ENCODE measurements at regions not wholly inside any gene's neighbourhood (a gene's known extent, or its start where the extent isn't known, plus 50 kb on each side); places are given as distances from the start of the nearest gene placed in this dataset.

DNA sequence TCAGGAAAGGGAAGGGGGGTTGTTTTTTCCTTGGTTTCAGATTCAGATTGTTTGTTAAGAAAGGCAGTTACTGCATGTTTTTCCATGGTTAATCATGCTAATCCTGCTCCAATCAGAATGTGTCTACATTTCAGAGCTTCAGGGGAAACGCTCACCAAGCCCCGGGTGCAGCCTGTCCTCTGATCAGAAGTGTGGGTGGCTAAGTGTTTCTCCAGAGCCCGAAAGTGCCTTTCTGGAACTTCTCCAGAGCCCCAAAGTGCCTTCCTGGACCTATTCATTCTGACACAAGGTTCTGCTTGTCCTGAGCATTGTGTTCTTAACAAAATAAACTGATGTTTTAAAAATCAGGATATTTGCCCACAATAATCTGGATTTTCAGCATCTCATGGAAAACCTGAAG lies 359.0 kb upstream of the ZNF521 start:
- DNase-seq: no peak

DNA sequence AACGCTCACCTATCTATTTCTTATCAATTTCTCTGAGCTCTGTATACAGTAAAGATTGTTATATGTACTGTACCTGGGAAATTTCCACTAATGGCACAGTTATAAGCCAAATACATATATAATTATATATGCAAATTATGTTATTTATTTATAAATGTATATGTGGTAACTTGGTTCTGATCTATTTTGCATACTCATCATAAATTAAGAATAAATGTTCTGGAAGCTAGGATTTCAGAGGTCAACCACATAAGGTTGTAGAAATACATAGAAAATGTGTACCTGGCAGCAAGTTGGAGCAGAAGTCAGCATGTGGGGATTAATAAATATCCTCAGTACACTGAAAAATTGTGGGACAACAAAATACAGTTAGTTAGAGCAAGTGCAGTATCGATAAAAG lies 353.7 kb upstream of the ZNF521 start:
- DNase-seq: no peak

DNA sequence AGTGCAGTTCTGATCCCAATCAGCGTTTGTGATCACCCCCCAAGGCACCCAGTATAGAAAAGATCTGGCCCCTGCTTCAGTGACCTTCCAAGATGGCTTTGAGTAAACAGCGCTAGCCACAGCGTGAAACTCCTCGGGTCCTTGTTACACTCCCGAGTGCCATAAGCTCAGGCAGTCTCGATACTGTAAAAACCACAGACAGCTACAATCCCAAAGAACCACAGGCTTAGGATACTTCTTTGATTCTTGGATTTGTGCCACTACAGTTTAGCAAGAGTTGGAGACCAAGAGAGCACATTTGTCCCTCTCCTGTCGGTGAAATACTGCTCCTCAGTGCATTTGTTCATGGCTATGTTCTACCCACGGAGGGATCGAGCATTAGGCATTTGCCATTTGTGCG lies 352.5 kb upstream of the ZNF521 start:
- no peak for DNase-seq

DNA sequence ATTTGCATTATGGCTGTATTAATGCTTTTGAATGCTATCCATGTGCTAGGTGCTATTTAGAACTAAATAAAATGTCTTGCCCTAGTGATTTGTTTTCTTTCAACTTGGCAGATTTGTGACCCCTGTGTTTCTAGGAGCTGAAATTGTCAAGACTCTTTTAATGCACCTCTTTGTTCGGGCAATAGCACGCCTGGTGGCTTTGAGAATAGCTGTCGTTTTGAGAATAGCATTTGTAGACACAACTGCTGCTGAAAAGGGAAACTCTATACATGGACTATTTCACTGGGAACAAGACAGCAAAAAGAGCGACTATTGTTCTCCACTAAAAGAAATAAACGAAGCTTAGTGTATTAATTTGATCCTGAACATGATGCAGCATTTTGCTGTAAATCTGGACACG lies 352.1 kb upstream of the ZNF521 start:
- no peak for DNase-seq

DNA sequence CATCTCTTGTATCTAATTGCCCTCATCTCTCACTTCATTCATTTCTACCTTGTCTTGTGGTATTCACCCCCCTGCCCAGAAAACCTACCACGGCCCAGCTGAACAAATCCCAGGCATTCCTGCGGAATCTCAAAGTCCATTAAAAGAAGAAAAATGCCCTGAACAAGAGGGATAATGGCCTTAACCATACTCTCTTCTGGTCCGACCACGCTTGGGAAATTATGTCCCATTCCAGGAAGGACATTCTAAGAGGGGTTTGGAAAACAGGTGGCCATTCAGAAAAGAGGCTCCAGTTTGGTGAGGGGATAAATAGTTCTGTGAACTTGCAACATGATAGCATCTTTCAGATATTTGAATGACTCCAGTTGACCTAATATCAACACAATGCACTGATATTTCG lies 349.9 kb upstream of the ZNF521 start:
- DNase-seq: no peak

DNA sequence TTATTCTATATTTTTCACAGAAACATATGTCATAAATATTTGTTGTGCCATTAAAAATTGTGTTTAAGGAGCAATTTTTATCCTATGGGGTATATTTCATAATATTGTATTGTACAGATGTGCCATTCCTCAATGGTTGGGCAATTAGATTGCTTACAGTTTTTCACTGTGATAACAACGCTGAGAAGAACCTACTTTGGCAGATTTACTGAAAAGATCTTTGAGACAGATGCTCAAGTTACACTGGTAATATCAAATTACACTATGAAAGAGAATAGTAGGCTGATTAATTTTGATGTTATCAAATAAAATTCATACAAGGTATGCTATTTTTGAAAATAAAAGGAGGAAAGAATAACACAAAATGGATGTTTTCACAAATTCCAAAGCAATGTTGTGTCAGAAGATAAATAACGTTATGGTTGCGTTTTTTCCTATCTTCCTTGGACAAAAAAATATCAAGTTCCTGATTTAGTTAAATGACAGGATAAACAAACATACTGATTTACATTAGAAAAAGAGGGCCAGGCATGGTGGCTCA lies 335.1 kb upstream of the ZNF521 start:
- no peak for DNase-seq

DNA sequence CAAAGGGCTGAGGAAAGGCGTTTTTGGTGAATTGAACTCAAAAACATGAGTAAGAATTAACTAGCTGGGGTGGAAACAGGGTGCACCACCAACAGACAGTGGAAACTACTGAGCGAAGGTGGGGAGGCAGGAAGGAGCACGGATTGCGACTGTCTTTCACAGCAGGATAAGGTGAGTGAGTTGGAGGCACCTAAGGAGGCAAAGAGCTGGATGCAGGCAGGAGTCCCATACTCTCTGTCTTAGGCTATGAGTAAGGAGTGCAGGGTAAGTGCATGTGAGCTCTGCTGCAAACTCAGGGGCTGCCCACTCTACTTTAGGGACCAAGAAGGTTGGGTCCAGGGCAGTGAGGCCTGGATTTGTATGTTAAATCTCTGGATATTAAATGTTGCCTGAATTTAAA lies 333.1 kb upstream of the ZNF521 start:
- DNase-seq: no peak

DNA sequence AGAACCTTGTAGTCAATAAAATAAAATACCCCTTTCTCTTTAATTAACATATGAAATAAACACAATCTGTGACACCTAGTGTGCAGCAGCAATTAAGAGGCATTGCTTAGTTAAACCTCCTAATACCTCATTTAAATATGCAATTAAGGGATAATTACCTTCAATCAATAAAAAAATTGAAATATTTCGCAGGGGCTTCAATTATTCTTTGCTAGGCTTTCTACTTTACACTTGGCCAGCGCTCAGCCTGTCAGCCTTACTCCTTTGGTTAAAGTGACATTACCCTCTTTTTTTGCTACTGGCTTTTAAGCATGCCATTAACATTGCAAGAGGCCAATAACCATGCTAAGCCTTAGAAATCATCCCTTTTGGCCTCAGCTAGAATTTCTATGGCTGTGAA lies 327.5 kb upstream of the ZNF521 start:
- no peak for DNase-seq

DNA sequence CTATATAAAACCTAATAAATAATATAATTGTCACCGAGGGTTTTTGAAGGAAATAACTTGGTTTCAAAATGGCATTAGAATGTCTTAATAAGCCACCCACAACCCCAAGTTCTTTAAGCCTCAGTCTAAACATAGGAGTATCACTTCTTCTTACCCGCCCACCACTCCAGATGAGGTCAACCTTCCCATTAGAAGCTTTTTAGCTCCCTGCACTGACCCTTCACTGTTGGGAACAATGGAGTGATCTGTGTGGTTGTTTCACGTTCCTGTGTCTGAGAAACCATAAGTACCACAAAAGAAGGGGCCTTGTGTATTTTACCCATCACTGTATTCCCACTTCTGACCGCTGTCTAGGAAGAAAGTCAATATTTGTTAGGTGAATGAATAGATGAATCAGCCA lies 326.3 kb upstream of the ZNF521 start:
- no peak for DNase-seq

DNA sequence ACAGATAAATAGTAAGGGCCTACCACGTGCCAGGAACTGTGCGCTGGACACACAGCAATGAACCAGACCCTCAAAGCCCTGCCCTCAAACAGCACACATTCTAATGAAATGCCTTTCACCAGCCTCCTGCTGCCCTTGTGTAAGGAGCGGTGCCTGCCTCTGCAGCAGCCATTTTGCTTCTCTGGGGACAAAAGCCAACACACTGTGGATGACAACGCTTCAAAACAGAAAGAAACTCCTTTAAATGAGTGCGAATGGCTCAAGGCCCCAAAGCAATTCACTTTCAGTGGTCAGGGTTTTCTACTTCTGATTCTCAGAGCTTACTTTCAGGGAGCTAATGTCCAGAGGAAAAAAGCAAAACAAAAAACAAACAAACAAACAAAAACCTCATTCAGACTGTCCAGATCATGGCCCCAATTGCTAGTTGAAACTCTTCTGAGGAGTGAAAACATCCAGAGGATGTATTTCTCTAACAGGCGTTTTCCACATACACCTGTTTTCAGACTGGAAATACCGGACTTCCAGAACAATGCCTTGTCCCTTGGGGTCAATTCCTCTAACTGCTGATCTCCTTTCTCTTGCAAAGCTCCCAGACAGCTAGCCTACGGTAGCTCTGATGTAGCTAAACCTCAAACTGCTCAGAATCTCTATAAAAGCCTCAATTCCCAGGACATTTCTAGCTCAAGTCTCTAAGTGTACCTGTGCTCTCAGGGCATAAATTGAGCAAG lies 323.3 kb upstream of the ZNF521 start:
- DNase-seq: no peak

DNA sequence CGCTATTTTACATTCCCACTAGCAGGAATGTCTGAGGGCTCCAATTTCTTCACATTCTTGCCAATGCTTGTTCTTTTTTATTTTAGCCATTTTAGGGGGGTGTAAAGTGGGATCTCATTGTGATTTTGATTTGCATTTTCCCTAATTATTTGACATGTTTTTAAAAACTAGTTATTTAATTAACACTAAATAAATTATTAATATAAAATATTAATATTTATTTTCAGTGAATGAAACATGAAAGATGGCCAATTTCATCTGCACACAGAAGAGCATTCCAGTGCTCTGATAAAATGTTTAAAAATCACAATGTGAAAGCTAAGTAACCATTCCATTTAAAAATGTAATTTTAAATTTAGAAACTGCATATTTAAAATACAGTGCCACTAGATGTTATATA lies 322.2 kb upstream of the ZNF521 start:
- DNase-seq: no peak

DNA sequence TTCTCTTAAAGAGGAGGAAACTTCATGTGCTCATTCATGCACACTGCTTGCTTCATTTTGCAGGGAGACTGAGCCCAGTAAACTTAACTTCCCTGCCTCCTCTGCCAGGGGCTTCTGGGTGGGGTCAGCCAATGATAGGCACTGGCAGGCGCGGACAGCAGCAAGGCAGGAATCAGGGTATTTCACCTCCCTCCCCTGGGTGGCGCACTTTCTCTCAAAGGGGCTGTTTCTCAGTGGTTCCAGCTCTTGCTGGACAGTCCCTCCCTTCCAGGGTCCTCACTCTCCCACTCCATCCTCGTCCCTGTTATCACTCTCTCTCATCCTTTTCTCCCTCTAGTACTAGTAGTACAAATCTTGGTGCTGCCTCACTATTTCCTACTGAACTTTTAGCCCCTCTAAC lies 320.5 kb upstream of the ZNF521 start:
- DNase-seq: no peak

DNA sequence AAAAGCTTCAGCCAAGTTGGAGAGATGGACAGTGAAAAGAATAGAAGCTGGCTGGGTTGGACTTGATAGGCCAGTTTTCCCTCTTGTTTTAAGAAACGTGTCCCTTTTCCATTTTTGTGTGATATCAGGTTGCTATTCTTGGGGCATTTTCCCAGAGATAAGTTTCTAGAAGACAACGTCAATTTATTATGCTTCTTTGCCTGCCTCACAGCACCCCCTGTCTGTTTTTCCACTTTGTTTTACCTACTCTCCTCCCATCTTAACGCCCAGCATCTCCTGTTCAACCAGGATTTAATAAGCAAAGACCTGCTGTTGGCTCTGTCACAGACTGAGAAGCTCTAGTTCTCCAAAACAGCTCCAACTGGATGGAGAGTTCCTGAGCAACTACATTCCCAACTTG lies 317.8 kb upstream of the ZNF521 start:
- DNase-seq: no peak

DNA sequence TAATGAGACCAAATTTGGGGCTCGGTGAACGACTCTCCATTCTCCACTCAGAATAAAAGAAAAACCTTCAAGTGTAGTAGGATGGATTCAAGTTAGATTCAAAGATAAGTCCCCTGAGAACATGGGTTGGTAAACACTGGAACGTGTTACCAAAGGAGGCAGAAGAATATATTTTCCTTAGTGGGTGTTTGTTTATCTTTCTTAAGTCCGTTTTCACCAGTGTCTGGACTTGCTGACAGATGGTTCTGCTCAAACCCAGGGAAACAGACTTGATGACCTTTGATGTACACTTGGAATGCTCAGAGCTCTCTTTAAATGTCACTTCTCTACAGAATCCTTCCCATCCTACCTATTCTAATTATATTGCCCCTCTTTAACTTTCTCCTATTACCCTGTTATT lies 310.3 kb upstream of the ZNF521 start:
- no peak for DNase-seq

DNA sequence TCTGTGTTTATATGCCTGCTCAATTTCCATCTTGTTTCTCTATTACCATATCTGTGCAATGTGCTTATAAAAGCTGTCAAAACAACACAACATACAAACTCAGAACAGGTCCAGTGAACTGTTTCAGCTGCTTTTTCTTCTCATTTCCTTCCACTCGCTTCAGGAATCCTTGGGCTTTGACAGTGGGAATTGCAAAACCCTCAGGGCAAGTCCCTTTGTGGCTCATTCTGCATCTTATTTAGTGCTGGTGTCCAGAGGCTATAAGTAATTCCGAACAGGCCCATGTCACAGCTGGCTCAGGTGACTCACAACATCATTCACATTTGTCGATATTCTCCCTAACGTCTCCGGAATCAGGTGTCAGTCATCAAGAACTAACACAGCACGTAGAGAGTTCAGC lies 309.9 kb upstream of the ZNF521 start:
- DNase-seq: no peak

DNA sequence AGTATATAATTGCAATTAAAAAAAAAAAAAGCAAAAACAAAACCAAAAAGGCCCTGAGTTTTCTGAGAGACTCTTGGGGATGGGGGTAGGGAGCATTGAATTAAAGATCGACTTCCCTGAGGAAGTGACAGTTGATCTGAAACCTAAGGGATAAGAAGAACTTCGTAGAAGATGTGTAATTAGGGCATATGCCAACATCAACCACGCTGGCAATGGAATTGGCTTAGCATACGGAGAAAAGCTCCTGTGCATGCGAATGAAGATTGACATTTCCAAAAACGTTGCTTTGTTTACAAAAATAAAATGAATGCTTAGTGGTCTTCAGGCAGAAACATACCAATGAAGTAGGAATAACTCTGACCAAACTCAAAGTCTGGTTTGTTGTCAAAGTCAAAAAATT lies 307.6 kb upstream of the ZNF521 start:
- no peak for DNase-seq

DNA sequence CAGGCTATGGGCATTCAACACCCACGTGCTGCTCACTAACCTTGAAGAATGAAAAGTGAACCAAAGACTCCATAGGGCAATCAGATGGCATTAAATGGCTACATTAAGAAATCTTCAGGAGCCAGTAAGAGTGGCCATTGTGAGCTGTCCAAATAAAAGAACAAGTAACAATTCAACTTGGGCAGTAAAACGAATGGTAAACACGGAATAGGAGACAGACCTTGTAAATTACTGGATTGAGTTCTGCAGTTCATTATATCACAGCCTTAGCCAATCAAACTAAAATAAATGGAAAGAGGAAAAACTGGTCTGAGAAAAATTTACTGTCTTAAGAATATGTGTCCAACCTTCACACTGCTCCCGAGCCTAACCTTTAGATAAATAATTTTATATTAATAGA lies 306.5 kb upstream of the ZNF521 start:
- DNase-seq: no peak

DNA sequence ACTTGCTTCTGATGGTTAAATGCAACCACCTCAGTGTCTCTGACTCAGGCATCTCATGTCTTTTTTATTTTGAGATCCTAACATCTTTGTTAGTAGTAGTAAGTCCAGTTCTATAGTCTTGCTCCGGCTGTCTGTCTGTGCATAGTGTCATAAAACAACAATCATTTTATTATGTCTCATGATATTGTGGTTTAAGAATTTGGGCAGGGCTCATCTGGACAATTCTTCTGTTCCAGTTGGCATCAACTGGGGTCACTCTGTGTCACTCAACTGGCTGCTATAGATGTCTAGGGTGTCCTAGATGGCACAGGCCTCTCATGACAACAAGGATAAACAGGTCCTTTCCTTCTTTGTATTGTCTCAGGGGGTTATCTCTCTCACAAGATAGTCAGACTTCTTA lies 299.6 kb upstream of the ZNF521 start:
- DNase-seq: no peak

DNA sequence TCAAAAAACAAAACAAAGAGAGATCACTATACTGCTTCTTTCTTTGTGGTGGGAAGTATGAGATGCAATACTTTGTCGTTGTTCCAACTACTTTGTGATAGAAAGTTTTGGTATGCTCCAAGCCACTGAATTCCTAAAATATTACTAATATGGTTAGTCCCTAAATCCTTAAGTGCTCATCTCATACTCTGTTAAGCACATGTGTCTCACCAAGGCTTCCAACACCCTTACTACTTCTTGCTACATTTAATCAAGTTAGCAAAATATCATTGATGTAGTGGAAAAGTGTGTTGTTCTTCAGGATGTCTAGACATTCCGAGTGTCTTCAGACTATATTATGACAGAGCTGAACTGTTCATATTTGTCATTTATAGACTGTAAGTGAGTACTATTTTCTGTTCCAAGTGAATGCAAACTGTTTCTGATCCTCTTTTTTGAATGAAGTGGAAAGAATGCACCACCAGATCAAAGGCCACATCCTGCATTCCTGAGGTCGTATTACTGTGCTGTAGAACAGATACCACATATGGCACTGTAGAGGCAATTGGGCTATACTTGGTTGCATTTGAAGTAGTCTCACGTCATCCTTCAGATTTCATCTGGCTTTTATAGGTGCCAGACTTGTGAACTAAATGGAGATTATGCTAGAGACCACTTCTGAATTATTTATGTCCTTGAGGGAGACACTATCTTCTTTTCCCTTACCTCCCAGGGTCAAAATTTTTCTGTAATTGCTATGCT lies 298.4 kb upstream of the ZNF521 start:
- DNase-seq: peak; percentile 26

DNA sequence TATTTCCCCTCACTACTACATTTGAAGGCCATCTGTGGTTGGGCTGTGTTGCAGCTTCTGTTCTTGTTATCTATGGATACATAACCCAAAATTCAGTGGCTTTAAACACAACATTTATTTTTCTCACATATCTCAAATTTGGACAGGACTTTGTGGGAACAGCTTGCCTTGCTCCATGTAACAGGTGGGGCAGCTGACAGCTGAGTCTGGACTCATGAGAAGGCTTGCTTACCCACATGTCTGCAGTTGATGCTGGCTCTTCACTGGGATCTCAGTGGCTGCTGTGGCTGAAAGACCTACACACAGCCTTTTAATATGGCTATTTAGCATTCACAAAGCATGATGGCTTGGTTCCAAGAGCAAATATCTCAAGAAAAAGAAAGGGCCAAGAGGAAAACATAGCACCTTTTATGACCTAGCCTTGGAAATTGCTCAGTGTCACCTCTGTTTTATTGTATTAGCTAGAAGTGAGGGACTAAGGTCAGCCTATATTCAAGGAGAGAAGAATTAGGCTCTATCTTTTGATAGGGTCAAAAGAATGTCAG lies 296.8 kb upstream of the ZNF521 start:
- no peak for DNase-seq

DNA sequence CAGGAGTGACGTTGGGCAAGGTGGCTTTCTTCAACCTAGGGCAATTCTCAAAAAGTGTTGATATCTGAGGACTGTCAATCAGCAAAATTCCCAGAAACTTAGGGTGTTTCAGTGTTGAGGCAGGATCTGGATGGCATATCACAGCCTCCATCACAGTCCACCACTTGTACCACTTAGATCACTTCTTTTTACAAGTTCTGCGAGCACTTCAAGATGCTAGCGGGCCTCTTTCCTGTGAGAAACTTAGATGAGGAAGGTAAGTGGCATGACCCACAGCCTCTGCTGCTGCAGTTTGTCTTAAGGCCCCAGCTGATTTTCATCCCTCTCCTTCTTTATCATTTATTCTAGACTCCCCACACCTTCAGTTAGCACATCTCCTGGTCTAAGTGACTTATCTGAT lies 295.4 kb upstream of the ZNF521 start:
- no peak for DNase-seq

DNA sequence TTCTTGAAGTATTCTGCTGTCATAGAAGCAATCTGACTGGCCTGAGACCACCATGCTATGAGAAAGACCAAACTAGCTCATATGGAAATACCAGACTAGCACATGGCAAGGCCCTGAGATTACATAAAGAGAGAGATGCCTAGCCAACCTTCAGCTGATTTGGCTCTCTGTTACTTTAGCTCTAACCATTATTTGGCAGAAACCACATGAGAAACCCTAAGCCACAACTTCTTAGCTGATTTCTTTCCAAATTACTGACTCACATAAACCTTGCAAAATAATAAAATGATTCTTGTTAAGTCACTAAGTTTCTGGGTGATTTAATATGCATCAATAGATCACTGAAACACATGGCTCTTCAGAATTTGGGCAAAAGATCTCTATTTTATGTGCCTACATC lies 295.0 kb upstream of the ZNF521 start:
- no peak for DNase-seq

DNA sequence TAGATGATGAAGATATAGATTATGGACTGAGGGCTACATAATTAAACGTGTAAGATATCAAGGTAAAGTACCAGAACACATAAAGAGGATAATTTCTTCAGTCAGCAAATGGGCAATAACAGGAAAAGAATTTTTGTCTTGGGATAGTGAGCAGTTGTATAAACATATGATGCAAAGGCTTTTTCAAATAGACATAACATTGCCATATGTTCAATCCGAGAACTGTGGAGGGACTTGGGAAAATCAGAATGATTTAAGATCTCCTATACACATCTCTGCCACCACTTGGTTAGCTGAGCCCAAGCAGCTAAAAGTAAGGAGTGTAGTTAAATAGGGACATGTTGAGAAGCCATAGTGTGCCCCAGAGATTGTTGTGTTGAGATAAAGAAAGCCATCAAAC lies 287.6 kb upstream of the ZNF521 start:
- no peak for DNase-seq

DNA sequence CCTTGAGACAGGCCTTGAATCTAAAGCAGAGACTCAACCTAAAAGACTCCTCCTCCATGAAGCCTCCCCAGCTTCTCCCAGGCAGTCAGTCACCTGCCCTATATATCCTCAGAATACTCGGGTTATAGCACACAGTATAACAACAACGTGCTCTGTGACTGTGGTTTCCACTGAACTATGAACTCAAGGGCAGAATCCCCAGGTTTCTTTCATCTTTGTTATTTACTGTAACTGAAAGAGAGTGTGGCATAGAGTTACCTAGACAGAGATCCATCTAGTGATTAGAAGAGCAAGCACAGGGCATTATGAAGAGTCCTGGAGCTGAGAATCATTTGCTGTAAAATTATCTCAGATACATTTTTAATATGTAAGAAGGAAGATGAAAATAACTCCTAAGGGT lies 281.6 kb upstream of the ZNF521 start:
- DNase-seq: no peak

Data from NCI-H187 treated with DMSO at 0.1 percent for 48 hours (cell line).